Endothelial cell of umbilical vein (primary cell): ENCODE measurements at regions not wholly inside any gene's neighbourhood (a gene's known extent, or its start where the extent isn't known, plus 50 kb on each side); places are given as distances from the start of the nearest gene placed in this dataset.

Experiments
- BruUV-seq: library from RNA; stranded (reverse); fragments of 400-500 nt; replicated peaks from 2 replicates; lab custom pipeline; 2021; lab: Mats Ljungman, UMichigan
- CTCF ChIA-PET: fragments of 300-600, 350-600 bp; sonication (Branson Sonifier 250); formaldehyde crosslinking; loops from one replicate; lab custom pipeline; 2021; ENCODE audit warnings: antibody characterized with exemption, inconsistent platforms; lab: Charles Lee
- POLR2A ChIA-PET: fragments of 300-600, 350-600 bp; sonication (Branson Sonifier 250); formaldehyde crosslinking; loops from one replicate; lab custom pipeline; 2021; ENCODE audit warnings: antibody characterized with exemption, inconsistent platforms; lab: Charles Lee
- DNase-seq: peaks from one replicate; pipeline ENCODE4 v3.0.0-alpha.2; 2011; ENCODE audit warnings: low read depth, low spot score
- FAIRE-seq: peaks from 2 replicates; lab custom pipeline; 2011; peaks lifted over from hg19 to GRCh38; lab: Jason Lieb, UNC
- H2AFZ ChIP-seq: 2 replicates; pipeline ENCODE4 v1.6.0; 2012; ENCODE audit warnings: low read depth, low read length, control low read depth, inconsistent platforms
- H3K27ac ChIP-seq: 2 replicates; pipeline ENCODE4 v1.5.1; 2011; ENCODE audit warnings: low read depth, mild to moderate bottlenecking, control low read depth, low read length, moderate library complexity; ENCODE audit not compliant: insufficient read depth
- H3K27me3 ChIP-seq, 2 experiments: 2 replicates each; pipeline versions ENCODE4 v1.6.0 to v1.6.1; 2011; ENCODE audit warnings: low read length in 2 of 2, mixed read lengths in 1 of 2; ENCODE audit not compliant: control insufficient read depth in 2 of 2, insufficient read depth in 2 of 2
- H3K36me3 ChIP-seq, 2 experiments: 2 replicates in 1 of 2; 3 replicates in 1 of 2; pipeline ENCODE4 v1.5.1; 2011; ENCODE audit warnings: low read length in 2 of 2, mild to moderate bottlenecking in 1 of 2, moderate library complexity in 1 of 2; ENCODE audit not compliant: control insufficient read depth in 2 of 2, insufficient read depth in 2 of 2; ENCODE audit errors: extremely low read depth in 1 of 2
- H3K4me1 ChIP-seq: 3 replicates; pipeline ENCODE4 v1.5.1; 2011; ENCODE audit warnings: mild to moderate bottlenecking, low read length; ENCODE audit not compliant: control insufficient read depth, insufficient read depth; ENCODE audit errors: extremely low read depth
- H3K4me2 ChIP-seq: 2 replicates; pipeline ENCODE4 v1.6.1; 2011; ENCODE audit warnings: low read length, control low read depth, mixed read lengths; ENCODE audit not compliant: insufficient read depth
- H3K4me3 ChIP-seq, 3 experiments: fragments of 200-600 bp in 1 of 3; sonication (generic), shearing (Covaris generic) in 1 of 3; replicated peaks in 1 of 3; 2 replicates each; pipeline ENCODE4 v1.5.1; 2011 to 2016; ENCODE audit warnings: control low read depth in 3 of 3, low read length in 3 of 3, mild to moderate bottlenecking in 2 of 3, inconsistent platforms in 1 of 3, low read depth in 1 of 3, moderate library complexity in 1 of 3; ENCODE audit not compliant: insufficient read depth in 1 of 3
- H3K79me2 ChIP-seq: 2 replicates; pipeline ENCODE4 v1.6.0; 2012; ENCODE audit warnings: low read length, inconsistent platforms; ENCODE audit not compliant: control insufficient read depth, insufficient read depth
- H3K9ac ChIP-seq: replicated peaks from 2 replicates; pipeline ENCODE3; 2011; ENCODE audit warnings: low read length, control low read depth; ENCODE audit not compliant: insufficient read depth; ENCODE audit errors: extremely low read depth
- H3K9me1 ChIP-seq: replicated peaks from 3 replicates; pipeline ENCODE4 v1.6.0; 2011; ENCODE audit warnings: mild to moderate bottlenecking, low read length; ENCODE audit not compliant: control insufficient read depth, insufficient read depth; ENCODE audit errors: extremely low read depth
- H3K9me3 ChIP-seq: replicated peaks from 2 replicates; pipeline ENCODE4 v1.5.1; 2012; ENCODE audit warnings: low read length, inconsistent platforms; ENCODE audit not compliant: control insufficient read depth, insufficient read depth
- H4K20me1 ChIP-seq: replicated peaks from 2 replicates; pipeline ENCODE3; 2011; ENCODE audit warnings: mild to moderate bottlenecking, low read length; ENCODE audit not compliant: control insufficient read depth, insufficient read depth; ENCODE audit errors: extremely low read depth
- CTCF ChIP-seq, 2 donors: IDR thresholded peaks; 1 replicate in 1 of 2; 2 replicates in 1 of 2; pipeline ENCODE4 v1.5.1; 2011; ENCODE audit warnings: low read length in 2 of 2, mild to moderate bottlenecking in 2 of 2, moderate library complexity in 2 of 2, control low read depth in 1 of 2, inconsistent platforms in 1 of 2, low read depth in 1 of 2; ENCODE audit not compliant: insufficient read depth in 1 of 2; ENCODE audit errors: extremely low read depth in 1 of 2
- EZH2 ChIP-seq: IDR thresholded peaks from 2 replicates; pipeline ENCODE4 v1.6.1; 2012; ENCODE audit warnings: borderline replicate concordance, low read depth, mild to moderate bottlenecking, moderate library complexity, low read length, inconsistent platforms; ENCODE audit not compliant: severe bottlenecking
- FOS ChIP-seq: IDR thresholded peaks from 2 replicates; pipeline ENCODE4 v1.6.1; 2011; ENCODE audit warnings: mild to moderate bottlenecking, low read length, moderate library complexity, borderline replicate concordance; ENCODE audit not compliant: insufficient read depth
- GATA2 ChIP-seq: IDR thresholded peaks from 2 replicates; pipeline ENCODE4 v1.7.0; 2011; ENCODE audit warnings: low read depth, mild to moderate bottlenecking, moderate library complexity, mixed read lengths, low read length; ENCODE audit not compliant: insufficient read length, insufficient read depth
- JUN ChIP-seq: IDR thresholded peaks from 2 replicates; pipeline ENCODE4 v1.6.1; 2011; ENCODE audit warnings: borderline replicate concordance, low read depth; ENCODE audit not compliant: insufficient read length, insufficient read depth
- MAX ChIP-seq: IDR thresholded peaks from 2 replicates; pipeline ENCODE4 v1.6.1; 2011; ENCODE audit not compliant: insufficient read depth, insufficient read length
- MYC ChIP-seq: IDR thresholded peaks from one replicate; pipeline ENCODE4 v1.6.1; 2011; ENCODE audit warnings: mild to moderate bottlenecking, low read depth, low read length
- POLR2A ChIP-seq: IDR thresholded peaks from 2 replicates; pipeline ENCODE4 v1.6.1; 2012; ENCODE audit warnings: low read depth, mild to moderate bottlenecking, control low read depth, low read length
- POLR2AphosphoS5 ChIP-seq: IDR thresholded peaks from 2 replicates; pipeline ENCODE4 v1.6.1; 2012; ENCODE audit warnings: low read depth, mild to moderate bottlenecking, control low read depth, low read length, moderate library complexity; ENCODE audit not compliant: insufficient read depth
- dilution Hi-C: fragments of 300-500 bp; cut with MboI; formaldehyde crosslinking; loops from one replicate; pipeline ENCODE4 v1.15.0; 2019; ENCODE audit warnings: low sequenced_read_pairs; ENCODE audit not compliant: extremely low pct_ligation_motif_present
- intact Hi-C: fragments of 100-400 bp; cut with micrococcal nuclease; formaldehyde crosslinking; loops from one replicate; pipeline ENCODE4 v1.10.0; 2022

GRCh38 chr12:89179983-89180382 lies 172.3 kb downstream of the DUSP6 start:
- no peak for TF ChIP-seq CTCF (IDR thresholded peaks at IDR 0.05; ENCODE audit: extremely low read depth in 1 of 2, insufficient read depth in 1 of 2, low read depth in 1 of 2, low read length in 2 of 2)
- no peak for TF ChIP-seq MAX
- peak; percentile 70 for TF ChIP-seq GATA2
- no peak for TF ChIP-seq MYC
- no peak for TF ChIP-seq JUN
- peak; percentile 20 for TF ChIP-seq POLR2AphosphoS5
- TF ChIP-seq EZH2 = no peak
- TF ChIP-seq FOS = no peak
- peak; percentile 27 for TF ChIP-seq POLR2A
- H3K4me1 ChIP-seq = peaks cover 18% of the 10 kb centered on the region
- FAIRE-seq = peak; percentile 31
- no peaks in the 10 kb centered on the region for H3K27me3 ChIP-seq
- no peak overlapping the region for H3K9ac ChIP-seq
- H2AFZ ChIP-seq = no peak overlapping the region
- no peaks in the 10 kb centered on the region for H3K9me3 ChIP-seq
- dilution Hi-C loops (no loop called here), intact Hi-C loops (loop anchor here (1.0 kb wide), 1 partner anchor 14 kb away; no protein-coding TSS in a partner anchor)
- H3K4me3 ChIP-seq = no peak overlapping the region
- no peaks in the 10 kb centered on the region for H3K9me1 ChIP-seq
- ChIA-PET CTCF (interaction anchor here (1.5 kb wide), 1 partner anchor 9 kb away, joined by 5 read pairs; no protein-coding TSS in a partner anchor), POLR2A (interaction anchor here (0.9 kb wide), 1 partner anchor 50 kb away, joined by 5 read pairs; no protein-coding TSS in a partner anchor)
- H3K79me2 ChIP-seq = no peaks in the 10 kb centered on the region
- DNase-seq = peak; percentile 91
- no peaks in the 10 kb centered on the region for H4K20me1 ChIP-seq
- H3K36me3 ChIP-seq = no peaks in the 10 kb centered on the region
- no TSS peak for BruUV-seq
- H3K4me2 ChIP-seq = peak overlapping the region; percentile 22
- H3K27ac ChIP-seq = no peak overlapping the region
